Skeletal muscle cell (primary cell): ENCODE measurements at regions not wholly inside any gene's neighbourhood (a gene's known extent, or its start where the extent isn't known, plus 50 kb on each side); places are given as distances from the start of the nearest gene placed in this dataset.
"Not testable (repeated sequence)": the region's sequence is repeated elsewhere in the genome, so short reads cannot be mapped to it uniquely, and the experiment has no call there.

ENCODE experiments used
- DNase-seq: peaks from one replicate; pipeline ENCODE4 v3.0.0-alpha.2; 2010; ENCODE audit warnings: low read depth
- H3K4me3 ChIP-seq: 2 replicates; pipeline ENCODE4 v1.5.1; 2011; ENCODE audit warnings: low read depth, mild to moderate bottlenecking, control low read depth, low read length, moderate library complexity

DNA sequence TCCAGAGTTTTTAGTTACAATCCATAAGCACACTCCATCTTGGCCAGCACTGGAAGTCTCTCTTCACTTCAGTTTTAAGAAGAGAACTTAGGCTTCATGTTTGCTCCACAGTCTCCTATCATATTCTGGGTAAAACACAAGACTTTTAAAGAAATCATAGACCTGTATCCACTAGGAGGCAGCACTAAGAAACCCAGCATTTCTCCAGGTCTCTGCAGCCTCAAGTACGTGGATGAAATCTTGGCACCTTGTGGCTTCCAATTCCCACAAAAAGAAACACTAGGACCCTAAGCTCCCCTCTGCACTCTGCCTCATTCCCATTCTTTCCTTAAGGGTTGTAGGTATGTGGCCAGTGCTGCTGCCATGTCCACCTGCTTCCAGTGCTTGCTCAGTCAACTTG, 367.3 kb upstream of the CASK start:
- no peak for DNase-seq
- no peak overlapping the region for H3K4me3 ChIP-seq

DNA sequence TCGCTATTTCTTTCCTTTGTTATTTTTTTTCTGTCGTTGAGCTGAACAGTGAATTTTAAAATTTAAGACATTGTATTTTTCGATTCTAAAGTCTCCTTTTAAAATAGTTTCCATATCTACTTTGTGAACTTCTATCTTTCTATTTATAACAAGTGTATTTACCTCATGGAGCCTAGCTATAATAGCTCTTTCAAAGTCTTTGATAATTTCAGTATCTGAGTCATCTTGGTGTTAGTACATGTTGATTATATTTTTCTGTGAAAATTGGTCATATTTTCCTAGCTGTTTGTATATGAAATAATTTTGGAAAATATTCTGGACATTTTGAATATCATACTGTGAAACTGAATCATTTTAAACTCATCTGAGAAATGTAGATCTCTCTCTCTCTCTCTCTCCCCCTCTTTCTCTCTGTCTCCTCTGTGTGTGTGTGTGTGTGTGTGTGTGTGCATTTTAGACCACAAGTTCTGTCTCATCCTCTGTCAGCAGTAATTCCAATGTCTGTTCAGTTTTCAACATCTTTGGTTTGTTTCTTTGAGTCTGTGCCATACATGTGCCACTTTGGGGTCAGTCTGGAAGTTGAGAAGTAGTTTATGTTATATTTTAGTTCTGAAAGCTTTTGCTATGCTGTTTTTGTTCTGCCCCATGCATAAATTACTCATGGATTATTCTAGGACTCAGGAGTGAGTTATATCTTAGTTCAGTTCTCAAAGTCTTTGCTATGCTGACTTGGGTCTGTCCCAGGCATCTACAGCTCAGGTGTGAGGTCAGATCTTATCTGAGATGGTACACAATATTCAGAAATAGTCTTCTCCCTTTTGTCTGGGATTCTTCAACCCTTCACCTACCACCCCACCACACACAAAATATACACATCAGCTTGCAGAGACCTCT, 366.4 kb upstream of the CASK start:
- H3K4me3 ChIP-seq = no peak overlapping the region
- DNase-seq = no peak

DNA sequence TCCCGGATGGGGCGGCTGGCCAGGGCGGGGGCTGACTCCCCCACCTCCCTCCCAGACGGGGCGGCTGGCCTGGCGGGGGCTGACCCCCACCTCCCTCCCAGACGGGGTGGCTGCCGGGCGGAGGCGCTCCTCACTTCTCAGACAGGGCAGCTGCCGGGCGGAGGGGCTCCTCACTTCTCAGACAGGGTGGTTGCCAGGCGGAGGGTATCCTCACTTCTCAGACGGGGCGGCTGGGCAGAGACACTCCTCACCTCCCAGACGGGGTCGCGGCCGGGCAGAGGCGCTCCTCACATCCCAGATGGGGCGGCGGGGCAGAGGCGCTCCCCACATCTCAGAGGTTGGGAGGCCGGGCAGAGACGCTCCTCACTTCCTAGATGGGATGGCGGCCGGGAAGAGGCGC, 362.3 kb upstream of the CASK start:
- not testable (repeated sequence) for DNase-seq, H3K4me3 ChIP-seq

DNA sequence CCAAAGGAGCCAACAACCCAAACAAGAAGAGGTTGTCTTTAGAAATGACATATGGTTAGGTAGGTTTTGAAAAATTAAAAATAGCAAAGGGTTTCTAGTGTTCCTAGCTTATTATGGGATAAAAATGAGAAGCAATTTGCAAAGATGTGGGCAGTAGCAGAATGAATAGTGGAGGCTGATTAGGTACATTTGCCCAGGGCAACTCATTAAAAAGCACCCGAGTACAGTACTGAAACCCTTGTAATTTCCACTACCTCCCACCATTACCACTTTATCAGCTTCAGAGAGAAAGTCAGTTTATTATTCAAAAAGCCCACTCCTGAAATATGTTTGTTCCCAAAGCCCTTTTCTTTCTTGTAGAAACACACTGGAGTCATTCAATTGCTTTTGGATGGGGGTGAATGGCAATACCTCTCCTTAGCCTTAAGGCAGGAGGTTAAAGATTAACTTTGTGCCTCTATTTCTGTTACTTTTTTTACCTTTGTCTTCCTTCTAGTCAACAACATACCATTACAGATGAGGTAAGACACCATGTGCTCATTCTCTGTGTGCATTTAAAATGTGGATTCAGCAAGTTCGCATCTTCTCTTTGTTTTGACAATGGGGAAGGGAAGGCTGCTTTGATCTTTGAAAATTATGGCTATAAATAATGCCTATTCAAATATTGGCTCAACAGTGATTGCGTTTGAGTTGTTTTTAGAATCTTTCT, 353.8 kb upstream of the CASK start:
- no peak overlapping the region for H3K4me3 ChIP-seq
- no peak for DNase-seq

DNA sequence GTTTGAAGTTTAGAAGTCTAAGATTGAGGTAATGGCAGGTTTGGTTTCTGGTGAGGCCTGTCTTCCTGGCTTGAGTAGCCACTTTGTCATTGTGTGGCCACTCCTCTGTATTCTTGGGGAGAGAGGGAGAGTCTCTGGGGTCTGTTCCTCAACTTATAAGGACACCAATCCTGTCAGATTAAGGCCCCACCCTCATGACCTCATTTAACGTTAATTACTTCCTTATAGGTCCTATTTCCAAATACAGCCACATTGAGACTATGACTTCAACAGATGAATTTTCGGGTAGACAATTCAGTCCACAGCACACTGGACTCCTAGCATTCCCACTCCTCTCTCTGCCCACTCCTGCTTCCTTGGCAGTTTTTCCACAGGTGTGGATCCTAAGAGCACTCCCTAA, 350.8 kb upstream of the CASK start:
- DNase-seq = no peak

DNA sequence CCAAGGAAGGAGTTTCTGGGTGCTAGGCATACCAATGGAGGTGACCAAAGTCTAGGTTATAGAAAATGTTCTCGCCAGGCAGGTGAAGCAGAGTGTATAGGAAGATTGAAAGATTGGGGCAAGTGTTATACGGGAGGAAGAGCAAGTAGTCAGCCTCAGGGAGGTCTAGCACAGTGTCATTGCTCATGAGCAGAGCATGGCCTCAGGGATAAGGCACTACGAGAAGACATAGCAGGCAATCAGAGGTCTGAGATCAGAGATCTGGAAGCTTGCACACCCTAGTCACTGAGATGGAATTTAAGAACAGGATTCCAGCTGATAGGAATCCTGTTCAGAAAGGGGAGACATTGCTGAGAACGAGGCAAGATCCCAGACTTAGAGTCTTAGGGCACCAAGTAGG, 350.0 kb upstream of the CASK start:
- H3K4me3 ChIP-seq = no peak overlapping the region
- DNase-seq = no peak

More for the DNA sequence above, 350.8 kb upstream of the CASK start:
- H3K4me3 ChIP-seq = no peak overlapping the region

GRCh38 chrX:42269186-42269585, 345.8 kb upstream of the CASK start:
- peak; percentile 1 for DNase-seq
- no peak overlapping the region for H3K4me3 ChIP-seq

- DNase-seq = no peak
- H3K4me3 ChIP-seq = no peak overlapping the region
These were observed 337.5 kb upstream of the CASK start for GRCh38 chrX:42260854-42261253.

DNA sequence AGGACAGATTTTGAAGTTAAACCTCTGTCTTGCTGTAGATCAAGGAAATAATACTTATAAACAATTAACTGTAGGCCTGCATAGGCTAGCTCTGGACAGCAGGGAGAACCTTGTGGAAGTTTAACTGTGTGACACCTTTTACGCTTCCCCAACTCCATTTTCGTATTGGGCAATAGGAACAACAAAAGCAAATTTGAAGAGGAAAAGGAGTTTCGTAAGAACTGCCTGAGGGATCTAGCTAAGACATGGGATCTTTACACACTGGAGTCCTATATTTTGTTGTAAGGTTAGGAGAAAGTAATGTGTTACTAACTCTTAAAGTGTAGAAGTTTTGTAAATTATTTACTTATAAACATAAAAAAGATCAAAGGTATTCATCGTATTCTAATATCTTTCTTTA, 324.9 kb upstream of the CASK start:
- H3K4me3 ChIP-seq = no peak overlapping the region
- no peak for DNase-seq

GRCh38 chrX:42247241-42247640, 323.9 kb upstream of the CASK start:
- DNase-seq = no peak
- H3K4me3 ChIP-seq = no peak overlapping the region

- H3K4me3 ChIP-seq = no peak overlapping the region
- no peak for DNase-seq
These were observed 323.5 kb upstream of the CASK start for GRCh38 chrX:42246814-42247213.

DNA sequence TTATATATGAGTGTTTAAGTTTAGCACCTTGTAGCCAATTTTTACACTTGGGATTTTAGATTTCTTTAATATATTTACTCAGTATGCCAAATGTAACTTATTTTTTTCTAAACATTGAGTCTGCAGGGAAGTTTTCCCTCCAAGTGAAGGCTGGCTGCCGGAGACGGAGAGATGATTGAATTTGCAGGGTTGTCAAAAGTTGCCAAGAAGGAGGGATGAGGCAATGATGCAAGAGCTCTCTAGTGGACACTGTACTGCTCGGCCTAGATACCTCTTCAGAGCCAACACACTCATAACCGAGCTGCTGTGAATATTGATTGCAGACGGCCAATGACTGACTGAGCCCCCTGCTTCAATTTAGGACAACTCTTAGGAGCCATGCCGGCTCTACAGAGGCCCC, 318.6 kb upstream of the CASK start:
- DNase-seq = no peak
- H3K4me3 ChIP-seq = no peak overlapping the region

- H3K4me3 ChIP-seq = no peak overlapping the region
These were observed 318.1 kb upstream of the CASK start for GRCh38 chrX:42241421-42241820.

GRCh38 chrX:42237956-42238355, 314.6 kb upstream of the CASK start:
- no peak overlapping the region for H3K4me3 ChIP-seq
- DNase-seq = no peak

More at GRCh38 chrX:42241421-42241820, 318.1 kb upstream of the CASK start:
- DNase-seq = no peak

- no peak for DNase-seq
- H3K4me3 ChIP-seq = no peak overlapping the region
These were observed 306.2 kb upstream of the CASK start for GRCh38 chrX:42229533-42229932.

GRCh38 chrX:42220666-42221065, 297.3 kb upstream of the CASK start:
- no peak for DNase-seq
- H3K4me3 ChIP-seq = no peak overlapping the region

- no peak overlapping the region for H3K4me3 ChIP-seq
- no peak for DNase-seq
These were observed 296.7 kb upstream of the CASK start for GRCh38 chrX:42220083-42220482.

DNA sequence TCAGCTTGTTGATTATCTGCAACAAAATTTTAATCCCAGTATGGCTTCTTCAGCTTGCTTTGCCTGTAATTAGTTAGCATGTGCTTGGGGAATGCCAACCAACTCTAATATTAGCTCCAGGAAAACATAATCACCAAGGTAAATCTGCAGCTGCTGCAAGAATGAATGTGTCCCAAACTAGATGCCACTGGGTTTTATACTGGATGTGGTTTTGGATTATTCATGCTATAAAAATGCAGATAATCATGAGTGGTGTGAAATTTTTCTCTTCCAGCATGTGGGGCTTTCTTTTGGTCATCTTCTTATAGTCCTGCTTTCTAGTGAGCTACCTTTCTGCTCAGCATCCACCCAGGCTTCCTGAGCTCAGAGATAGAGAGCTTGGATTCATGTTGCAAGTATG, 295.9 kb upstream of the CASK start:
- H3K4me3 ChIP-seq = no peak overlapping the region
- DNase-seq = no peak

- no peak overlapping the region for H3K4me3 ChIP-seq
- no peak for DNase-seq
These were observed 272.2 kb upstream of the CASK start for GRCh38 chrX:42195506-42195905.

DNA sequence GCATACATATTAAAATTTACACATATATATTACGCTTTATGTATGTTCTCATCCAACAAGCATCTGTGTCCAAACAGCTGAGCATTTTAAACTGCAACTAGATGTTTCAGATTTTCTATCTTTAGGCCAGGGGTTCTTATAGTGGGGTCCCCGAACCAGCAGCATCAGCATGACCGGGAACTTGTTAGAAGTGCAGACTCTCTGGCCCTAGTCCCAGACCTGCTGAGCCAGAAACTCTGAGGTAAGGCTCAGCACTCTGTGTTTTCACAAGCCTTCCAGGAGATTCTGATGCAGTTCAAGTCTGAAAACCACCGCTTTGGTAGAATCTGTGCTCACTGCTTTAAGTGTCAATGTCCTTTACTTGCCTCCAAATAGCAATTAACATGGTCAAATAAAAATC, 266.2 kb upstream of the CASK start:
- no peak for DNase-seq
- H3K4me3 ChIP-seq = no peak overlapping the region

DNA sequence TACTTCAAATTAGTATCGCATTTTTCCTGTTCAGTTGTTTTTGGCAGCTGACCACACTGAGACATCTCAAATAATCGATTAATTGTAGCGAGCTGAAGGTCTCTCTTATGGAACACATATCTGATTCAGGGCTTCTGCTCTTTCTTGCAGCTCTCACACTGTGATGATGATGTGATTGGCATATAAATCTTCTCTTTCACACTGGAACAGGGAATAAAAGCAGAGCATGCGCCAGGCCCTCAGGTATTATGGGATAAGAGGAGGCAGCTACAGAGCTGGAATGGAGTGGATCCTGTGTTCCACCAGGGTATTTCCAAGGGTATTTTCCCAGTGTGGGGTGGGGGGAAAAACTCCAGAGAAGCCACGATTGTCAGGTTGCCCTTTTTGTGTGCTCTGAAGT, 265.4 kb upstream of the CASK start:
- H3K4me3 ChIP-seq = no peak overlapping the region
- no peak for DNase-seq
